ENCODE measurements at regions not wholly inside any gene's neighbourhood (a gene's known extent, or its start where the extent isn't known, plus 50 kb on each side); places are given as distances from the start of the nearest gene placed in this dataset.

DNA sequence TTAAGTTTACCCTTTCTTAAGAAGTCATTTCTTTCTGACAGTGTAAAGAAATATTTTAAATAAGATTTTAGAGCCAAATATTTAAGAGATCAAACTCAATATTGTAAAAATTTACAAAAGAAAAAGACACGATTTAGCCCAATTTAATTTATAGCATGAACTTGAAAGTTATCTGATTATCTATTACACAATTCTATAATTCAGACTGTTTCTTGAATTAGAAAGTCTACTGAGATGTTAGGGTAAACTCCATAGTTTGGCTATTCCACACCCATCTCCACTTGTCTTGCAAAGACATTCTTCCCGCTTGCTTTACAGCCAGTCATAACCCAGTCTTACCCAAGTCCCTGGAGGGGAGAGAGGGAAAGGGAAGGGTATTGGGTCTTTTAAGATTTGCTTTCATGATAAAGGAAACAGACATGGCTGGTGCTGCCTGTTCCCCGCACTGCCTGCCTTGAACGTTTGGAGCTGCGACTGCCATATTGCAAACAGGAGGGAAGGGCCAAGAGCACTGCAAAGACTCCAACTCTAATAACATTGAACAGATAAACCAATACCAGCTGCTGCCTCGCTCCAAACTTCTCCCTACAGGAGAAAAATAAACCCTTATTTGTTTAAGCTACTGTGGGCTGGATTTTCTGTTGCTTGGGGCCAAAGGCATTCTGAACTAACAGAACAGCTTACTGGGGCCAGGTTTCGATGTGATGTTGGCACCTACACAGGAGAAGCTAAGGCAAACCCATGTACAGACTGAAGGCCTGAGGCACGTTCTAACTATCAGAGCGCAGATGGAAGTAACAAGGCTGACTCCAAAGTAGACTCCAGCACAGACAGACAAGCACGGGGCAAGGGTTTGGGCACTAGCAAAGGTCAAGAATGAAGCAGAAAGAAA, 552.3 kb upstream of the JARID2 start:
- TF ChIP-seq GTF2I (CRISPR knock-in tag; conservative IDR thresholded peaks at IDR 0.05): no peak
- TF ChIP-seq CBFB (CRISPR knock-in tag; IDR thresholded peaks at IDR 0.05; ENCODE audit: low read depth): no peak
- no peak for TF ChIP-seq ZNF425 (CRISPR knock-in tag; conservative IDR thresholded peaks at IDR 0.05)
- no peak for TF ChIP-seq ZBTB43 (CRISPR knock-in tag; IDR thresholded peaks at IDR 0.05)
- no peak for TF ChIP-seq MXD4 (CRISPR knock-in tag; IDR thresholded peaks at IDR 0.05; ENCODE audit: borderline replicate concordance)
- no peak for TF ChIP-seq NR1H2 (CRISPR knock-in tag; IDR thresholded peaks at IDR 0.05)
- TF ChIP-seq ZNF263 (CRISPR knock-in tag; IDR thresholded peaks at IDR 0.05; ENCODE audit: low read depth): no peak
- no peak for TF ChIP-seq IRF2 (CRISPR knock-in tag; IDR thresholded peaks at IDR 0.05; ENCODE audit: borderline replicate concordance, low read depth)
- no peak for TF ChIP-seq ESRRA (CRISPR knock-in tag; IDR thresholded peaks at IDR 0.05; ENCODE audit: borderline replicate concordance)
- TF ChIP-seq EMX1 (CRISPR knock-in tag; IDR thresholded peaks at IDR 0.05): no peak
- no peak for TF ChIP-seq E2F5 (CRISPR knock-in tag; IDR thresholded peaks at IDR 0.05)
- no peak for TF ChIP-seq FOXJ3 (CRISPR knock-in tag; IDR thresholded peaks at IDR 0.05; ENCODE audit: borderline replicate concordance)
- no peak for TF ChIP-seq ELF4 (CRISPR knock-in tag; IDR thresholded peaks at IDR 0.05; ENCODE audit: low read depth)
- TF ChIP-seq CREB1 (CRISPR knock-in tag; IDR thresholded peaks at IDR 0.05): no peak
- TF ChIP-seq ZMAT4 (CRISPR knock-in tag; IDR thresholded peaks at IDR 0.05): no peak
- TF ChIP-seq ZNF317 (CRISPR knock-in tag; IDR thresholded peaks at IDR 0.05; ENCODE audit: borderline replicate concordance, low read depth): no peak
- TF ChIP-seq TEAD1 (CRISPR knock-in tag; IDR thresholded peaks at IDR 0.05): no peak
- TF ChIP-seq ARID4B (CRISPR knock-in tag; IDR thresholded peaks at IDR 0.05; ENCODE audit: borderline replicate concordance): no peak
- Mint-ChIP-seq H3K27me3 (ENCODE audit: low read depth) (no peaks in the 10 kb centered on the region), H3K36me3 (no peaks in the 10 kb centered on the region), H3K27ac (peak overlapping the region; percentile 53; the same call in 1 of the 2 replicates), H3K4me3 (no peak overlapping the region), H3K9me3 (no peaks in the 10 kb centered on the region), H3K4me1 (peaks cover 14% of the 10 kb centered on the region)
- no peak for DNase-seq (ENCODE audit: low spot score)
- ChIA-PET CTCF (interaction anchor here (1.0 kb wide), 1 partner anchor 18 kb away, joined by 3 read pairs; no protein-coding TSS in a partner anchor), POLR2A (no interaction called here)
- peak; percentile 74 for ATAC-seq
